Parathyroid adenoma (tissue), 2 donors: ENCODE measurements at regions not wholly inside any gene's neighbourhood (a gene's known extent, or its start where the extent isn't known, plus 50 kb on each side); places are given as distances from the start of the nearest gene placed in this dataset.

Source experiments
- H2AFZ ChIP-seq: fragments of 300-600 bp; sonication (generic); one replicate; pipeline ENCODE4 v1.7.0; 2017; ENCODE audit warnings: antibody characterized with exemption, mild to moderate bottlenecking
- H3K27ac ChIP-seq: fragments of 300-600 bp; sonication (generic); one replicate; pipeline ENCODE4 v1.7.0; 2017
- H3K27me3 ChIP-seq: fragments of 300-600 bp; sonication (generic); one replicate; pipeline ENCODE4 v1.7.0; 2017; ENCODE audit warnings: low read length; ENCODE audit not compliant: control insufficient read depth, insufficient read depth
- H3K36me3 ChIP-seq: fragments of 300-600 bp; sonication (generic); one replicate; pipeline ENCODE4 v1.7.0; 2017; ENCODE audit warnings: low read length; ENCODE audit not compliant: control insufficient read depth, insufficient read depth
- H3K4me1 ChIP-seq: fragments of 300-600 bp; sonication (generic); one replicate; pipeline ENCODE4 v1.7.0; 2017; ENCODE audit warnings: control low read depth
- H3K4me2 ChIP-seq: fragments of 300-600 bp; sonication (generic); one replicate; pipeline ENCODE4 v1.7.0; 2017; ENCODE audit warnings: low read length
- H3K4me3 ChIP-seq: fragments of 300-600 bp; sonication (generic); one replicate; pipeline ENCODE4 v1.7.0; 2017; ENCODE audit warnings: low read depth, low read length
- H3K79me2 ChIP-seq: fragments of 300-600 bp; sonication (generic); one replicate; pipeline ENCODE4 v1.7.0; 2017; ENCODE audit warnings: control low read depth
- H3K9ac ChIP-seq: fragments of 300-600 bp; sonication (generic); one replicate; pipeline ENCODE4 v1.7.0; 2017; ENCODE audit warnings: mild to moderate bottlenecking
- H3K9me3 ChIP-seq: fragments of 300-600 bp; sonication (generic); one replicate; pipeline ENCODE4 v1.7.0; 2017; ENCODE audit warnings: low read length; ENCODE audit not compliant: control insufficient read depth
- CTCF ChIP-seq: fragments of 300-600 bp; sonication (generic); IDR thresholded peaks from one replicate; pipeline ENCODE4 v1.7.0; 2017; ENCODE audit warnings: antibody characterized with exemption, mild to moderate bottlenecking
- donor health status: primary hyperparathyroidism.

- Histone ChIP-seq H3K9ac (no peak overlapping the region), H3K4me3 (no peak overlapping the region), H3K27me3 (peaks cover 4% of the 10 kb centered on the region), H3K4me2 (no peak overlapping the region), H2AFZ (no peak overlapping the region), H3K4me1 (no peaks in the 10 kb centered on the region), H3K9me3 (no peaks in the 10 kb centered on the region), H3K27ac (no peak overlapping the region), H3K79me2 (no peaks in the 10 kb centered on the region), H3K36me3 (no peaks in the 10 kb centered on the region)
- no peak for TF ChIP-seq CTCF
Measured at GRCh38 chr16:7962091-7962879, 628.0 kb downstream of the TMEM114 start.

- H3K4me1 ChIP-seq = no peaks in the 10 kb centered on the region
- no peaks in the 10 kb centered on the region for H3K36me3 ChIP-seq
- H3K27me3 ChIP-seq = peaks cover 4% of the 10 kb centered on the region
- H3K4me3 ChIP-seq = no peak overlapping the region
- H3K9ac ChIP-seq = no peak overlapping the region
- no peak overlapping the region for H3K27ac ChIP-seq
- no peak overlapping the region for H2AFZ ChIP-seq
- H3K79me2 ChIP-seq = no peaks in the 10 kb centered on the region
- TF ChIP-seq CTCF = no peak
- no peak overlapping the region for H3K4me2 ChIP-seq
- H3K9me3 ChIP-seq = no peaks in the 10 kb centered on the region
Measured at GRCh38 chr16:7957151-7957550, 624.5 kb downstream of the RBFOX1 start.

GRCh38 chr16:7953360-7953759 lies 620.7 kb downstream of the RBFOX1 start:
- no peak for TF ChIP-seq CTCF
- H3K27me3 ChIP-seq = no peaks in the 10 kb centered on the region

GRCh38 chr16:7946142-7946541 lies 613.5 kb downstream of the RBFOX1 start:
- TF ChIP-seq CTCF = no peak
- Histone ChIP-seq H3K79me2 (no peaks in the 10 kb centered on the region), H3K9ac (no peak overlapping the region), H3K4me2 (no peak overlapping the region), H3K27ac (no peak overlapping the region), H2AFZ (no peak overlapping the region), H3K4me3 (no peak overlapping the region), H3K4me1 (no peaks in the 10 kb centered on the region), H3K36me3 (no peaks in the 10 kb centered on the region), H3K27me3 (no peaks in the 10 kb centered on the region), H3K9me3 (peaks cover 3% of the 10 kb centered on the region)

More at GRCh38 chr16:7953360-7953759, 620.7 kb downstream of the RBFOX1 start:
- Histone ChIP-seq H3K4me2 (no peak overlapping the region), H3K36me3 (no peaks in the 10 kb centered on the region), H3K4me3 (no peak overlapping the region), H3K27ac (no peak overlapping the region), H3K9me3 (no peaks in the 10 kb centered on the region), H3K4me1 (no peaks in the 10 kb centered on the region), H2AFZ (no peak overlapping the region), H3K9ac (no peak overlapping the region), H3K79me2 (no peaks in the 10 kb centered on the region)

GRCh38 chr16:7938175-7938574 lies 605.5 kb downstream of the RBFOX1 start:
- no peaks in the 10 kb centered on the region for H3K9me3 ChIP-seq
- TF ChIP-seq CTCF = no peak

More at GRCh38 chr16:7938175-7938574, 605.5 kb downstream of the RBFOX1 start:
- no peak overlapping the region for H3K4me2 ChIP-seq
- no peak overlapping the region for H3K4me3 ChIP-seq
- H3K27ac ChIP-seq = no peak overlapping the region
- no peak overlapping the region for H2AFZ ChIP-seq
- no peaks in the 10 kb centered on the region for H3K79me2 ChIP-seq
- H3K27me3 ChIP-seq = no peaks in the 10 kb centered on the region
- H3K36me3 ChIP-seq = no peaks in the 10 kb centered on the region
- H3K4me1 ChIP-seq = no peaks in the 10 kb centered on the region
- H3K9ac ChIP-seq = no peak overlapping the region
